CD1c-positive myeloid dendritic cell (primary cell): ENCODE measurements at regions not wholly inside any gene's neighbourhood (a gene's known extent, or its start where the extent isn't known, plus 50 kb on each side); places are given as distances from the start of the nearest gene placed in this dataset.
"Not testable (repeated sequence)": the region's sequence is repeated elsewhere in the genome, so short reads cannot be mapped to it uniquely, and the experiment has no call there.

Experiments
- DNase-seq: peaks from one replicate; pipeline ENCODE4 v3.0.0-alpha.2; 2016; ENCODE audit errors: extremely low spot score

DNA sequence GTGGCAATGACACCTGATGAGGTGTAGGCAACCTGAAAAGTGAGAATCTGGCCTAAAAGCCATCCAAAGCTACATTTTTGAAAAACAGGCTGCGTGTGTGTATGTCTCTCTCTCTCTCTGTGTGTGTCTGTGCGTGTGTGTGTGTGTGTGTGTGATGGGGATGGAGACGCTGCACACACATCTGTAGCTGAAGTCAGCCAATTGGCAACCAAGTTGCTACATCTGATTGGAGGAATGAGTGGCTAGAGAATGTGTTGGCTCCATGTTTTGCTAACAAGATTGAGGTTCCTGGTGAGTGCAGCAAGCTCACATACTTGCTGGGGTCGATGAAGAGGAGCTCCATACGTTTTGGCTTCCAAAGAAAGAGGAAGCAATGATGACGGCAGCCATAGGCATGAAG lies 311.4 kb upstream of the NCAM1 start:
- DNase-seq, result no peak

DNA sequence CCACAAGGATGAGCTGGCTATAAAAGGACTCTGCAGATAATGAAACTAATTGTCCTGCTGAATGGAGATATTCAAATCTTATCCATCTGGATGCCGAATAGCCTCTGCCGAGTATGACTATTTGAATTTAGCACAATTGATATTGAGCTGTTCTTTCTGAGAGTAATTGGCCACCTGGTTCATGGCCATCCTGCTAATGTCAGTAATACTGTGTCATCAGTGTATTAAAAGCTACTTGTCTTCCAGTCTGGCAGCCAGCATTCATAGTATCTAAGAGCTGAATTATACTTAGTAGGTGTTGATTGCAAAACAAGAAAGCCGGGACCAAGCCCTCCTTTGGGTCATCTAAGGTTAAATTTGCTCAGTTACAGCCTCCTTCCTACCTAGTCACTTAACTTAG lies 310.7 kb upstream of the NCAM1 start:
- no peak for DNase-seq

DNA sequence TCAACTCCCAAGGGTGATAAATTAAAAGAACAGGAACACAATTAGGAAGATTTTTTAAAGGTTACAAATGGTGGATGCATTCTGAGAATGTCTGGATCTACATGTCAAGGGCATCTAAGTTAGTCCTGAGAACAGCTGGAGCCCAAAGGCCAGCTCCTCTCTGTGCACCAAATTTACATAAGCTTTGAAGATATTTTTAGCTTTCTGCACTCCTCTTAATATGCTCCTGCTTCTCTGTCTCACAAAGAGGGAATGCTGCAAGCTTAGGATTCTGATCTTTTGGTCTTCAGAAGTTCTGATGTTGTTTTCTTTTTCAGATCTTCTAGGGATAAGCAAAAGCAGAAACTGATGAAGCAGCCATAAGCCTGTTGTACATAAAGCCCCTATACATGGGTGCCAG lies 309.8 kb upstream of the NCAM1 start:
- DNase-seq, result no peak

DNA sequence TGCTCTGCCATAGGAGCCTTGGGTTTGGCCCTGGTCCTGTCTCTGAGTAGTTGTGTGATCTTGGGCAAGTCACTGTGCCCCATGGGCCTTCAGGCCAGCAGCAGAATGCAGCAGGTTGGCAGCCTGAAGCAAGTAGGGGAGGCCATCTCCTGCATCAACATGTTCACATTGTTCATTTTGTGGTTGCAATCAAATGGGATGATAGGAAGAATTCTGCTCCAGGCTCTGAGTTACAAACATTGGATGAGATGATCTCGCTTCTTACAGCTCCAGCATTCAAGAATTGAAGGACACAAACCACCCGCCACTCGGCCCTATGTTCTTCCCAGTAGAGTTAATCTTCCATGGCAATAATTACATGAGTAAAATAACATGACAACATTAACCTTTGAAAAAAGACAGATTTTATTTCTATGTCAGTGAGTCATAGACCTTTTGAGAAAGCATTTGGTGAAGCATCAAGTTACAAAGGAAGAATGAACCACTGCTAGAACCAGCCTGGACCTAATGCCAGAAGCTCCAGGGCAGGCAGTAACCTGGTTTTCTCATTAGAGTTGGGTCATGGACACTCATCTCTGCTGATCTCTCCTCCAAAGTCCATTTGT lies 308.3 kb upstream of the NCAM1 start:
- DNase-seq, result no peak

DNA sequence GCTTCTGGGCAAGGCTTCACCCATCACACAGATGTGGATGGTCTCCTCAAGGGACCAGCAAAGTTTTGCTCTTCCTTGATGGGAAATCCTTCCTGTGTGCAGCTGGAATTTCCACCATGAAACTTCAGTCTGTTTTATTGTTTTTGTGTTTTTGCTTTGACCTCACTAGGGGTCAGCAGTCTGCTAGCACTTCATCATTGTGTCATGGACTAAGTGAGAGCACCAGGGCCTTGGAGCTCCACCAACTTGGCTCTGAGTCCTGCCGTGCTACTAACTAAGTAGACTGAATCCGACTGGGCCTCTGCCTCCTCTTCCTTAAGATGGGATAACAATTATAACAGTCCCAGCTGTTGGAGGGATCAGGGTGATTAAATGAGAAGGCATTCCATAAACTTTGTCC lies 305.8 kb upstream of the NCAM1 start:
- DNase-seq, result no peak

DNA sequence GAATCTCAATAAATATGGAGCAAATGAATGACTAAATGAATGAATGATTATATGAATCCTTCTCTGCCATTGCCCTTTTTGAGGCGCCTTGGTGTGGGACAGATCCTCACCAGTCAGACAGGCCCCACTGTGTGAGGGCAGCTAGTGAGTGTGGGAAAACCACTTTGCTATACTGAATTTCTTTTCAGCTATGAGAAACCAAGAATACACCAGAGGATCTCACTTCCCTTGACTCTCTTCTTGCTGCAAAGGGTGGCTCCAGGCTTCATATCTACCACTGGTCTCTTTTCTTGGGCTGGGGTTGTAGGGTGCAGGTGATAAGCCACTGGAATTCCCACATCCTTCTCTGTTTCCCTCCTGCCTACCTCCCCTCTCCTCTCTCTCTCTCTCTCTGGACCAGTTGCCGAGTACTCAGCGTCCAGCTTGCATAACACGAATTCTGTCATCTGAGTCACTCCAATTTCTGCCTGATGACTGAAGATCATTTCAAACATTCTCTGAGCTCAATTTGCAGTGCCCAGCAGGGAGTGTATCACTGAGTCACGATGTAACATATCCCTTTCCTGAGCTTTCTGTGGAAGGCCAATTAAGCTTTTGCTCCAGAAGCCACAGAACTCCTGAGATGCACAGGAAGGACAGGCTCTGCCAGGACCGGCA lies 304.3 kb upstream of the NCAM1 start:
- DNase-seq, result no peak

DNA sequence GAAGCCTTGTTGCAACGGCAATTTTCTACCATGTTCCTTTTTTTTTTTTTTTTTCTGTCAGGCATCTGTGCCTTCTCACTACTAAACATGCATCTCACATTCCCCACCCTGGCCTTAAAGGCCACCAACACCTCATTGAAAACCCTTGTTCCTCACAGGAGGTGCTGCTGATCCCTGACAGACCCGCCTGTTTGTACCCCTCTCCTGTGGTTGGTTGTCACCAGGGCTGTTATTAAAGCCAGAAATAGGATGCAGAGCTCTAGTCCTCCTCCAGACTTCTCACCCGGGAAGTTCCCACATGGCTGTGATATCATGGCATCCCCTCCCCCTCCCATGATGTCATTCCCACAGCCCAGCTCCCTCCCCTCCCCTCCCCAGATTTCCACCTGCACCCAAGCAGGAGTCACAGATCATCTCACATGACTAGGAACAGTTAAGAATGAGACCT lies 302.8 kb upstream of the NCAM1 start:
- DNase-seq, result no peak

DNA sequence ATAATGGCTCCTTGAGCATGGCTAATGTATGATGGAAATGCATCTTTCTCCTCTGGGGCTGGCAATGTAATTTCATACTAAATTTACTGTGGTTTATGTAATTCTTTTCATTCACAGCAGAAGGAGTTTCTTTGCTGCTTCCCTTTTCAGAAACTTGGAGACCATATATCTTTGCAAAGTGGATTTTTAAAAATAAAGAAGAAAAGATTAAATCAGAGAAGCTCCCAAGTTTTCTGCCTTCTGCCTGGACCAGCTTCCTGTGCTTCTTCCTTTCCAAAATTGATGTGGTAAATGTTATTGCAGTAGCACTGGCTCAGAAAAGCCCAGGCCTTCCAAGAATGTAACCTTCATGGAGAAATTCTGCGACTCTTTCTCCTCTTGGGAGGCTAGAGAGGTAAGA lies 300.1 kb upstream of the NCAM1 start:
- DNase-seq, result no peak

DNA sequence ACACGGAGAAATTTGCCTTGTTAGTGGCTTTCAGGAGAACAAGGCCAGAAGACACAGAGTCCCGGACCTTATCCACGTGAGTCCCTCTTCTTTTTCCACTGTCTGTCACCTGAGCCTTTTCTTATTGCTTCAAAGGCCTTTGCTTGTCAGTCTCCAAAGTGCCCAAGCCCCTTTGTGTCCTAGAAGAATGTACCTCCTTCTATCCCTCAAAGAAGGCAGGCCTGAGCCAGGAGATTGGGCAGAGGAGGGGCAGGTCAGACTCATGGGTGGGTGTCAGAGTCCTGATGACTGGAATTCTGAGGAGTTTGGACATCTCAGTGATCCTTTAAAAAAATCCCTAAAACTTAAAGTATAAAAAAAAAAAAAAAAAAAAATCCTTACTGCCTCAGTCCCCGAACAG lies 299.6 kb upstream of the NCAM1 start:
- DNase-seq, result no peak

DNA sequence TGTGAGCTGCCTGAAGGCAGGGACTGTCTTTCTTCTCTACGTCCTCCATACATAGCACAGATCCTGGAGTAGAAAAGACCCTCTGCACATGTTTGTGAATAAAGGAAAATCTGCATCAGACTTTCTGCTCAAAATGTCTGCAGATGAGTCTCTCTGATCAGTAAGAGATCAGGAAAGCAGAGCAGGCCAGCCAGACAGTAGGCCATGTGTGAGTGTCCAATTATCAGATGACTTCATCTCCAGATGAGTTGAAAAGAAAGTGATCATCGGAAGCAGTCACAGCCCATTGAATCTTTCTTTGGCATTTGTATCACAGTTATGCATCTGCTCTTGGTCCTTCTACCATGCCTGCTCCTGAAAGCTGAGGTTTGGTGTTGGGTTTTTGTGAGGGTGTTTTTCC lies 298.7 kb upstream of the NCAM1 start:
- DNase-seq, result no peak

DNA sequence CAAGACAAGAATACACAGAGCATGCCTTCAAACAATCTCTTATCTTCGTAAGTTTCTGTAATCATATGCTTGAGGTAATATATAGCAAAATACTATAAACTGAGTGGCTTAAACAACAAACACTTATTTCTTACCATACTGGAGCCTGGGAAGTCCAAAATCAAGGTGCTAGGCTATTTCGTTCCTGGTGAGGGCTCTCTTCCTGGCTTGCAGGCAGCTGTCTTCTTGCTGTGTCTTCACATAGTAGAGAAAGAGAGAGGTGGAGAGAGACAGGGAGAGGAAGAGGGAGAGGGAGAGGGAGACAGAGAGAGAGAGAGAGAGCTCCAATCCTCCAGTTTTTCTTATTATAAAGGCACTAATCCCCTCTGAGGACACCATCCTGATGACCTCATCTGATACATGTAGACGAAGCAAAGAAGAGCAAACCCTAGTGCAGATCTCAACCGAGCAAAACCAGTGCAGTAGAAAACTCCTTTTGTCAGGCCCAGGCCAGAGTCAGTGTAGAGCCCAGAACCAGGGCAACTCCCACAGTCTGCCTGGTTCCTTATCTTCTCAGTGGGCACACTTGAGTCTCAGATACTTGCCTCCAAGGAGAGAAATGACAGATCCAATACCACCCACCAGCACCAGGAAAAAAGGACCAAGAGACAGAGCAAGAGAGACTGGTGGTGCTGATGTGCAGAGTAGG lies 297.1 kb upstream of the NCAM1 start:
- no peak for DNase-seq

DNA sequence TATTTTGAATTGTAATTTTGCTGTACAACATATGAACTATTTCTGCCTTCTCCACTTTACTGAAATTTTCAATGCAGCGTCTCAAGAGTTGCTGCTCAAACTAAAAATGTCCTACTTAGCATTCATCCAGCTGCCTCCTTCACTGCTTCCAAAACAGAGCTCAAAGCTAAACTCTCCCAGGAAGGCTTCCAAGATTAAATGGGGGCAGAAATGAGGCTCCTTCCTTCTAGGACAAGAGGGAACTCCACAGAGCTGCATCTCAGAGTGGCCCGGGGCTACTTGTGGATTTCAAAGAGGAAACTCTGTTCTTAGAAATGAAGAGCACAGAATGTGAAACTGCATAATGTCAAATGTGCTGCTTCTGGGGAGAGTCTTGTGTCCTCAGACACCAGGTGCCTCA lies 295.9 kb upstream of the NCAM1 start:
- no peak for DNase-seq

DNA sequence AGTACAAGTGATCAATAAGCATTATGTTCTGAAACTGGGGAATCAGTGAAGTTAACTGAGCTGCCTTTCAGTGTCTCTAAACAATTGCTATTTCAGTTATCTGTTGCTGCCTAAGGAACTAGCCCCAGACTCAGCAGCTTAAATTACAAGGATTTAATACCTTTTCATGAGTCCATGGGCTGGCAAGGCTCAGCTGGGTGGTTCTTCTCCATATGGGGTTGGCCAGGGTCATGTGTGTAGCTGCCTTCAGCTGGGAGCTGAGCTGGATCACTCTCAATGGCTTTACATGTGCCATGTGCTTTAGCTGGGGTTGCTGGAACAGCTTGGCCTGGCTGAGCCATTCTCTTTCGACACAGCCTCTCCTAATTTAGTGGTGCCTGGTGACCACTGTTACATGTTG lies 295.0 kb upstream of the NCAM1 start:
- DNase-seq, result no peak

DNA sequence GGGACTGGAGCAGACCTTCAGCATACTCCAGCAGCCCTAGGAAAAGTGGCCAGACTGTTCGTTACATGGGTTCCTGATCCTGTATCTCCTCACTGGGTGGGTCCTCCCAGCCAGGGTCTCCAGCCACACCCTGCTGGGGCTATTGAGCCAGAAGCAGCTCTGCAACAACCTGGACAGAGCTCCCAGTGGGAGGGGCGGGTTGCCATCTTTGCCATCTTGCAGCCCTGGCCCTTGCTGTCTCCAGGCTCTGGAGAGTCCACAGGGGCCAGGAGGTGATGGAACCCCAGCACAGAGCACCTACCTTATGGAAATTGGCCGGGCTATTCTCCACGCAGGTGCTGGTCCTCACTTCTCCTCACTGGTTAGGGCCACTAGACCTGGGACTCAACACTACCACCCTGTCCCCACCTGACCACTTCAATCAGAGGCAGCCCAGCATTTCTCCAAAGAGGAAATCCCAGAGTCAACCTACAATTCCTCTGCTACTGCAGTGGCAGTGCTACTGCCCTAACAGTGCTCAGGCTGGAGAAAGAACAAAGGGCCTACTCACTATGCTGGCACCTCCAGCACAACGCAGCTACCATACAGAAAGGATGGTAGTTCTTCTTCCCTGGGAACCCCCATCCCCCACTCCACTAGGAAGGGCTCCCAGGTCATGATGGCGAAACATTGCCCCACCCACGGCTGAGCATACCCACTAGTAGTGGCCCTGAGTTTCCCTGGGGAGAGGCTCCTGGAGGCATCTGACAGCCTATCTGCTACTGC lies 290.2 kb upstream of the NCAM1 start:
- DNase-seq, result no peak

DNA sequence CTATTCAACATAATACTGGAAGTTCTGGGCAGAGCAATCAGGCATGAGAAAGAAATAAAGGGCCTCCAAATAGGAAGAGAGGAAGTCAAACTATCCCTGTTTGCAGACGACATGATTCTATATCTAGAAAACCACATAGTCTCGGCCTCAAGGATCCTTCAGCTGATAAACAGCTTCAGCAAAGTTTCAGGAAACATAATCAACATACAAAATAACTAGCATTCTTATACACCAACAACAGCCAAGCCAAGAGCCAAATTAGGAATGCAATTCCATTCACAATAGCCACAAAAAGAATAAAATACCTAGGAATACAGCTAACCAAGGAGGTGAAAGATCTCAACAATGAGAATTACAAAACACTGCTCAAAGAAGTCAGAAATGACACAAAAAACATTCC lies 287.8 kb upstream of the NCAM1 start:
- not testable (repeated sequence) for DNase-seq

DNA sequence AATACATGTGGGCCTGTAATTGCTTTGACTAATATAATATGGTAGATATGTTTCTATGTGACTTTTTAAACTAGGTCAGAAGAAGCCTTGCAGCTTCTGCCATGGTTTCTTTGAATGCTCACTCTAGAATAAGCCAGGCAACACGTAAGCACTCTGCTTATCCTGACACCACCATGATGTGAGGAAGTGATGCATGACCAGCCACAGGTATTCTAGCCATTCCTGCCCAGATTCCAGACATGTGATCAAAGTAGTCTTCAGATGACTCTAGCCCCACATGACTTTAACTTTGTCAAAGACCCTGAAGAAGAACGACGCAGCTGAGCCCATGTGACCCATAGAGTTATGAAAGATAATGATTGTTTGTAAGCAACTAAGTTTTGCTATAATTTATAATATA lies 276.1 kb upstream of the NCAM1 start:
- DNase-seq, result no peak

DNA sequence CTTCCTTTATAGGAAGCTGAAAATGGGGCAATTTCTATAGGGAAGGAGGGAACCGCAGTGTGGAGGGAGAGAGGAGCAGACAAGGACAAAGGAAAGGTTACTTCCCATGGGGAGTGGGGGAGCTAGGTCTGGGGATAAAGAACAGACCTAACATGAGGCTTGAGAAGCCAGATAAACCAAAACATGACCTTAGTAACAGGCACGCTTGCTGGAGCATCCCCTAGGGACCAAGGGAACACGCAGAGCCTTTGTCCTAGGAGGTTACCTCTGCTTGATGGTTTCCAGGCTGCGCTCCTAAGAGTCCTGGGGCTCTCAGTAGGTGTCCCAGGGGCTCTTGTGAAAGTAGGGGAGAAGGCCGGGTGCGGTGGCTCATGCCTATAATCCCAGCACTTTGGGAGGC lies 271.4 kb upstream of the NCAM1 start:
- DNase-seq, result no peak

DNA sequence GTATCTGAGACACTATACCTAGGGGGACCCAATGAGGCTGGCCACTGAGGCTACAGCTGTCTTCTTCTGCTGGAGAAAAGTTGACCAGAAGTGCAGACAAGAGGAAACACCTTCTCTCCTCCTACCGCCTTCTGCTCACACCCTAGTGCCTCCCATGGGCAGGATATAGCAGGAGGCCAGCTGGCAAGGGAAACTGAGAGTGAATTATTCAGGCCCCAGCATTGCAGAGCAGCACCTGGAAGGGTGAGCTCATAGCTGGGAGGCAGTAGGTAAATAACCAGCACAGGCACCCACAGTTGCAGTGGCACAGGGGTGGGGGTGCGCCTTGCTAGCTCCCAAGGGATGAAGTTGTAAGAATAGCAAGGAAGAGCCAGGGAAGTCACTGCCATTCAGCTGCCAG lies 267.4 kb upstream of the NCAM1 start:
- DNase-seq, result no peak

DNA sequence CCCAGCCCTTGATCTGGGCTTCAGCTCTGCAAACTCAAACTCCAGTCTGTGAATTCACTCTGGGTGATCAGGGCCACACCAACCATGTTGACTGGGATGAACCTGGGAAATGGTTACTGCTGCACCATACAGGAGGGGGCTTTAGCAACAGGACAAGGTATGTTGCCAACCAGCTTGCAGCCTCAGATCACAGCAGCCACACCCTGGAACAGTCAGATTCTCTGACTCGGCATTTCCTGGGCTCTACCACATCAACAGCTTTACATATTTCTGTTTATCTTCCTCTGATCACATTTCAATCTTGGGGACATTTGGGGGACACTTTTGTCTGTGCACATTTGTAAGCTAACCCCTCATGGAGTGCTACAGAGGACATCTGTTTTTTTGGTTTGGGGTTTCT lies 267.0 kb upstream of the NCAM1 start:
- DNase-seq, result no peak

DNA sequence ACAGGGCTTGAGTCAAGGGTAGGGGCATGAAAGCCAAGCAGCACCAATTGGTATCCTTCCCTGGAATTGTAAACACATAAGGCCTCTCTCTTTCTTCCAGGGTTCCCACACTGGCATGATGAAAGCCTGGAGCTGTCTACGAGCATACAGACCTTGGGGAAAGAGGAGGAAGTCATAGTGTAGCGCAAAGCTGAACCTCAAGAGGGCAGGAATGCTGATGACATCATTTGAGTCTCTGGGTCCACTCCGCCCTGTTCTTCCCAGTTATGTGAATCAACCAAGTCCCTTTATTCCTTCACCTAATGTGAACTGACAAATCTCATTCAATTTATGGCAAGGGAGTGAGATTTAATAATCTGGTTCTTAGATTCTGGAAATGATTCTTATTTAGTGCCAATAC lies 266.4 kb upstream of the NCAM1 start:
- DNase-seq, result no peak

DNA sequence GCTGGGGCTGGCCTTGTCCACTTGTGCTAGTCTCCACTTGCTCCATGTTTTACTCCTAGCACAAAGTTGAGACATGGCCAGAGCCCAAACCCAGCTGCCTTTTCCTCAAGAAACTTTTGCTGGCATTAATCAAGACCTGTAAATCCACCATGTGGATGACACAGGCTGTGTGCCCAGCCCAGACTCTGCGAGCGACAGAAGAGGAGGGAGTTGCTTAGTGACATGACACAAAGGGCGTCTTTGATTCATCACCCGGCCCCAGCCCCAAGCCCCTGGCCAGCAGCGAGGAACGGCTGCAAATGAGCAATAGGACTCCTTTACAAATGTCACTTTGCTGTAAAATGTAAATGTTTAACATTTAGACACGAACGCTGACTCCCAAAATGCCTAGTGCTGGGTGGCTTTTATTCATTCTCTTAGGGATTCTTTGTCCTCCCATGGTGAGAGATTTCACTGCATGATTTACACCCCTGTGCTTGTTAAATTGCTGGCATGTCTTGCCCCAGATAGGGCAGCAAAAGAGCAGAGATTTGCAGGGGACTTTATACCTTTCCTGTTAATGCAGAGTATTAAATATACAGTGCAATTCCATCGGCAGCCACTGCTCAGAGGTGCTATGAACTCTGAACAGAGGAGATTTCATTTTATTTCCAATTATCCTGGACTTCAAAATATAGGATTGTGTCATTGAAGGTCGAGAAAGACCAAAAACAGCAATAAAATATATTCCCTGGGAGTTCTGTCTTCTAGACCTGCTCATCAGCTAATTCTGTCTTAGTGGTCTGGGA lies 263.6 kb upstream of the NCAM1 start:
- DNase-seq, result no peak

DNA sequence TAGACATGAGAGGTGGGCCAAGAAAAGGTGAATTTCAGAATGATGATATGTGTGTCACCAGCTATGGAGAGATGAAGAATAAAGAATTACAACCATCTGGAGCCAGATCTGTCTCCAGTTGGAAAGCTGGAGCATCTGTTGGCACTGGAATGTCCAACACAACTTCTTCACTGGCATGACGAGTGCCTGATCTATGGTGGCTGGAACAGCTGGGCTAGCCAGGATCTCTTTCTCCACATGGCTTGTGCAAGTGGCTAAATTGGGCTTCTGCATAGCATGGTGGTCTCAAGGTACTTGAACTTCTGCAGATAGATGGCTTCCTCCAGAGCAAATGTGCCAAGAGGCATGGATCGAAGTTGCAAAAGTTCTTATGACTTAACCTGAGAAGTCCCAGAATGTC lies 256.1 kb upstream of the NCAM1 start:
- no peak for DNase-seq
